HG03442 (cell line): ENCODE measurements at regions not wholly inside any gene's neighbourhood (a gene's known extent, or its start where the extent isn't known, plus 50 kb on each side); places are given as distances from the start of the nearest gene placed in this dataset.

Experiments used
- ATAC-seq: cut with Tn5 transposase; IDR thresholded peaks from one replicate; pipeline ENCODE4 v1.9.1; 2021; ENCODE audit warnings: mild to moderate bottlenecking, moderate library complexity; ENCODE audit not compliant: unreplicated experiment

DNA sequence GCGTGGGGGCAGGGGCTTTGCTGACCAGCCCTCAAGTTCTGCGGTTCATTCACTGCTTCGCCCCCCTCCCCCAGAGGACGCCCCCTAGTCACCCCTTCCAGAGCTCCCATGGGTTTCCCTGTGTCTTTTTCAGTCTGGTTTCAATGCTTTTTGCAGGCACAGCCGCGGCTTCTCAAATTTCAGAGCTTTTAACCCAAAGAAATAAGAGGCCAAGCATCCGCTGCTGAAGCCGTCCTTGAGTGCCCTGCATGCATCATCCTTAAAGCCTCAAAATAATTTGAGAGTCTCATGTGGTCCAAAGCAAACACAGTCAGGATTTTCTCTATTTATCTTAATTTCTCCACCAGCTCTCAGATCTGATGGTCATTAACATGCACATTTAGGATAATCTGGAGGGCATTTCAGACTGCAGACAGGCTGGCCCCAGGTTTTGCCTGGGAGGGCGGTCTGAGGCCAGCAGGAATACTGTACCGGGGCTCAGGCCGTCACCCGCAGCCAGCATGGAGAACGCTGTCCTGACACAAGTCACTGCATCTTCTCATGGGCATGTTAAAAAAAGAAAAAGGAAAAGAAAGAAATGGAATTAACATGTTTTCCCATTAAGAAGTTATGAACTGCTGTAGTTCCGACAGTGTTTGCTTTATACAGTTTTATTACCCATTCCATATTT, 420.8 kb upstream of the IRX4 start:
- no peak for ATAC-seq

DNA sequence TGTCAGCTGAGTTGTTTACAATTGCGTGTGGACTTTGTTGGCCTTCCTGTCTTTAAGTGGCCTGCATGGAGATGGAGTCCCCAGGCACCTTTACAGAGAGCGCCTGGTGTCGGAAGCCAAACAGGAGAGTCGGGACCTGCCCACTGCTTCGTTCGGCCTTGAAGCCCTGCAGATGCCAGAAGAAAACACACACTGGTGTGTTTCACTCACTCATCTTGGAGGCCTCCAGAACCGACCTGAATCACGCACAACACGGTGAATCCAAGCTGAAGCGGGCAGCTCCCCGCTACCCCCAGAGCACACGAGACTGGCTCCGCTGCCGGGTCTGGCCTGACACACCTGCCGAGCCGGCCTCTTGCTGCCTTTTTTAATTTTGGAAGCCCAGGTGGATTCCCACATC, 419.4 kb upstream of the IRX4 start:
- ATAC-seq, result no peak

DNA sequence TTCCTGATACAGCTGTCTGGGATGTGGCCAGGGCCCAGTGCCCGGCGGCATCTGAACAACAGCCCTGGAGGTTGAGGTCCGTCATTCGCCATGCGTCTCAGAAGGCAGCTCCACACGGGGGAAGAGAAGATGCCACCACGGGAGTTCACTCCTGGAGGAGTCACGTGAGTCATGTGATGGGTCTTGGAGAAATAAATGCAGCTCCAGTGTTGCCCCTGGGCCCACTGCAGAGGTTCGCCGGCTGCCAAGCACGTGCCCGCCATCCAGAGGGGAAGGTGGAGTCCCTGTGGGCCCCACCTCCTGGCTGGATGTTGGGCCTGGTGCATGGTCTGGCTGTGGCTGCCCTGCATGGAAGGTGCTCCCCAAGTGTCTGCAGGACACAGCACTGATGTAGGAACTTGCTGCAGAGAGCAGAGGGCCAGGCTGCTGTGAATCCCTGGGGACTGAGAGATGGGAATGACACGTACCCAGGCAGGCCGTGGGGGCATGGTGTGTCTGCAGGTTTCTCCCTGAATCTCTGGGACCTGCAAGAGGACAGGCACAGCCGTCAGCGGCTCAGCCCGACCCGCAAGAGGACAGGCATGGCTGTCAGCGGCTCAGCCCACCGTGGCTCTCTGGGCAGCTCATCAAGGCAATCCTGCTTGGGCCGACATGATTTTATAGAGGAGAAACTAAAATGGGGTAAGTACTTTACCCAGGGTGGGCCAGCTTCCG, 418.3 kb upstream of the IRX4 start:
- ATAC-seq, result no peak

DNA sequence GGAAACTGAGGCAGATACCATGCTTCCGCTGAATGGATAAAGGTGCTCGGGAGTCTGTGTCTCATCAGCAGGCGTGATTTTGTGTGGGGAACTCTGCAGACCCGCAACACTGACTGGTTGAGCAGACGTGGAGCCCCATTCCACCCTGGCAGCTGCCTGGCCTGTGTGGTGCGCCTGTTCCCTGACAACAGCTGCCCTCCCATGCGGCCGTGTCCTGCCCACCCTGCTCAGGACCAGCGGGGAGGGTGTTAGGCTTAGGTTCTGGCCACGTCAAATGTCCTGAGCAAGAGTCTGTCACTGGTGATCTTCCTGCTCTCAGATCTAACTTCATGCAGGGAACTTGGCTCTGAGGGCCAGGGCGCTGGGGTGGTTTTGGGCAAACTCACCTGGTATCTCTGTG, 417.7 kb upstream of the IRX4 start:
- ATAC-seq, result no peak

DNA sequence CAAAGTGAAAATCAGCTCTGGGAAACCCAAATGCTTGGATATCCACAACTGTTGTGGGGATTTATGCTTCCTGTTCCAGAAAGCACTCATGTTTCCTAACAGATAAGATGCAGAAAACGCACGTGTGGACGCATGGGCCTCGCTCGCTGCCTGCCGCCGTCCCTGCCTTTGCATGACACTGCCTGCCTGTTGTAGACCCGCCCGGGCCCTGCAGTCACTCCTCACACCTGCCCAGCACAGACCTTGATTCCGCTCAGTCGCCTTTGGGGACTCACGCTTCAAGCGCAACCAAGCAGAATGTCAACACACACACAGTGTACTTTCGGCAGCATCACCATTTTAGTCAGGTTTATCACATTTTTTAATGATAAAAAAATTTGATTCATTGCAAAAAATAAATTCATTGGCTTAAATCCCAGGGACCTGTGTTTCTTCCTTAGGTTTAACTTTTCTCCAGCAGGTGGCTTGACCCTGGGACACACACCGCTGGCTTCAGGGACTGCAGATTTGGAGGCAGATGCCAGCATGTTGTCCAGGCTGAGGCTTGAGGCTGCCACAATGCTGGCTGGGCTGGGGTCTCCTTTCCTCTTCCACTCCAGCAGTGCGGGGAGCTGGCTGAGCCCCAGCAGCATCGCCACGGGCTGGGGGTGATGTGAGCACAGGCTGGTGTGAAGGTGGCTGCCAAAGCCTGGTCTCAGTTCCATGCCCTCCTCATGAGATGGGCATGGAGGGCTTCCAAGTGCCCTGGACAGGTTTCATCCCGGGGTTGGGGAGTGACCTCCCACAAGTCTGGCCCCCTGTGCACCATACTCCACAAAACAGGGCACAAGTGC, 416.9 kb upstream of the IRX4 start:
- no peak for ATAC-seq

DNA sequence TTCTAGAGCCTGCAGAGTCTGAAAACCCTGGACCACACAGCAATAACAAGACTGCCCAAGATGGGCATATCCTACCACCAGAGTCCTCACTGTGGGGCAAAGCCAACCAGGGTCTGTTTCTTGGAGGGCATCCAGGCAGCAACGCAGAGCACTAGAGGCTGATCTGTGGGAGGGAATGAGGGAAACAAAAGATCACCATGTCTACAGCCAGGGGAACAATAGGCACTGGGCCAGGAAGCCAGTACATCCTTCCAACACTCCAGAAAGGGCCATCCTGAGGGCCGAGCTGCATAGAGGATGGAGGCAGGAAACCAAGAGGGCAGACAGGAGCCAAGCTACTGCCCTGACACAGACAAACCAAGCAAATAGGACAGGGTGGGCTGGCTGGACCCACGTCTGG, 416.1 kb upstream of the IRX4 start:
- no peak for ATAC-seq

DNA sequence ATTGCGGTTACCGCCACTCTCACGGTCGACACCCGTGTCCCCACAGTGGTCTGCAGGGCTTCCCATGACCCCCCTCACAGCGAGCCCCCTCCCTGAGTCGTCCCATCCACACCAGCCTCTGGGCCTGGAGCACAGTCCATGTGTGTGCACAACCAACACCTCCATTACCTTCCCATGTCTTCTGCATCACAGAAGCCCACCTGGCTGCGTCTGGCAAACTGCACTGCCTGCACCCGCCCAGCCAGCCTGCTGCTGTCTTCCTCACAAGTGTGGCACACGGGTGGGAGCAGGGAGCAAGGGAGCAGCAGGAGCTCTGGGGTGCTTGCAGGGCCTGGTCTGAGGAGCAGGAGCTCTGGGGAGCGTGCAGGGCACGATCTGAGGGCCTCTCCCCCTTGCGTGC, 415.3 kb upstream of the IRX4 start:
- ATAC-seq, result no peak

DNA sequence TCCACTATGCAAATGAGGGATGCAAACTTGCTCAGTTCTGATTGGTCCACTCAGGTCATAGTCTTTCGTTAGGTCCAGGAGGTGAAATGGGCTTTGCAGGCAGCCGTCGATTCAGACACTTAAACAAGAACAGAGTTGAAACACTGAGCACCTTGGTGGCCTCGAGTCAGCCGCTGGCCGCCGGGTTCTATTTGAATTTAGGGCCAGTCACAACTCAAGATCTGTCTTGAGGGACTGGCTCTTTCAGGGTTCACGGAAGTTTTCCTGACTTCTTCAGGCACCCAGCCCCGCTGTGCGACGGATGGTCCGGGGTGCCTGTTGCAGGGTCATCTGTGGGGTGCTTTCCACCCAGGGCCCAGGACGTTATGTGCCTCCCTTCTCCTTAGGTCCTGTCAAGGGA, 412.8 kb upstream of the IRX4 start:
- no peak for ATAC-seq

DNA sequence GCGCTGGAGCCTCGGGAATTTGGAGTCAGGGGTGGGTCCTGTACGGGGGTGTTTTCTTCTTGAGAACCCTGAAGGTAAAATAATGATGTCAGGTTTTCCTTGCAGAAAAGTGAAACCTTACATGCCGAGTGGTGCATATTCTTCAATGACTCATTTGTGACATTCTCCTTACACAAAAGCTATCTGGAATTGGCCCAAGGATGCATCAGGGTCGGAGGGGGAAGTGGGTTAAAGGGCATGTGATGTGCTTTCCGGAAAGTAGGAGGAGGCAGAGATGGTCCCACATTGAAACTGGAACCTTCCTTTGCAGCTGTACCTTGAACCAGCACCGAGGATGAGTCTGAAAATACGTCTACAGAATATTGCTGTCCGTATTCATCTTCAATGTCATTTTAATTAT, 411.2 kb upstream of the IRX4 start:
- no peak for ATAC-seq

DNA sequence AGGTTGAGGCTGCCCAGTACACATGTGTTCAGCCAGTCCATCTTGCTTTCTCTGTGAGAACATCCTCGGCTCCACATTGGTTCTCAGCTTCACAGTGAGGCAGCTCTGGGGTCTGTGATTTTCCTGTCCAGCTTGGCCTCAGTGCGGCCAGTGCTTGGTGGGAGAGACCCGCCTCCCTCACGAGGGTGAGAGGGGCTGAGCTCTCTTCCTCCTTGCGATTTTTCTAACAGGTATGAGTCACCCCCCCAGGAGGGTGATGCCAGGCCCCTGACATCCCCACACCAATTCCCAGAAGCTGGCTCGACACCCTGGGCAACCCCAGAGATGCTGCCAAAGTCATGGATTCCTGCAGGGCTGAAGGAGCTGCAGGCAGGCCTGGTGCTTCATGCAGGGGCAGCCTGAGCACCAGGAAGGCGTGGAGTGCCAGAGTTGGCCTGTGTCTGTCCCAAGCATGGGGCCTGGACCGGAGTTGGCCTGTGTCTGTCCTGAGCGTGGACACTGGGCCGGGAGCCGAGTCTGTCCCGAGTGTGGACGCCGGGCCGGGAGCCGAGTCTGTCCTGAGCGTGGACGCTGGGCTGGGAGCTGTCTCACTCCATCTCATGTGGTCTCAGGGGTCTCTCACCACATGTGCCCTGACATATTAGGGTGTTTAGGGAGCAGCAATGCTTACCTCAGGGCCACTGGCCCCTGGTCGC, 408.6 kb upstream of the IRX4 start:
- ATAC-seq, result no peak

DNA sequence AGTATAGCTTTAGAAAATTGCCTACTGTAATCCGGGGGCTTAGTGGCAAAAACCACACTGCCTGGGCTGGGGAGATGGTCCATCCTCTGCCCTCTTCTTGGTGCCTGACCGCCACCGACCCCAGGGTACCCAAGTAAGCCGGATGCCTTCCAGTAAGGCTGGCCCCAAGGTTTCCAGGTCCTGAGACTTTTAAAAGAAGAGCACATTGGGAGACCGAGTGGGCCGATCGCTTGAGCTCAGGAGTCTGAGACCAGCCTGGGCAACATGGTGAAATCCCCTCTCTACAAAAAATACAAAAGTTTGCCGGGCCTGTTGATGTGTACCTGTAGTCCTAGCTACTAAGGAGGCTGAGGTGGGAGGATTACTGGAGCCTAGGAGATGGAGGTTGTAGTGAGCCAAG, 406.7 kb upstream of the IRX4 start:
- no peak for ATAC-seq

DNA sequence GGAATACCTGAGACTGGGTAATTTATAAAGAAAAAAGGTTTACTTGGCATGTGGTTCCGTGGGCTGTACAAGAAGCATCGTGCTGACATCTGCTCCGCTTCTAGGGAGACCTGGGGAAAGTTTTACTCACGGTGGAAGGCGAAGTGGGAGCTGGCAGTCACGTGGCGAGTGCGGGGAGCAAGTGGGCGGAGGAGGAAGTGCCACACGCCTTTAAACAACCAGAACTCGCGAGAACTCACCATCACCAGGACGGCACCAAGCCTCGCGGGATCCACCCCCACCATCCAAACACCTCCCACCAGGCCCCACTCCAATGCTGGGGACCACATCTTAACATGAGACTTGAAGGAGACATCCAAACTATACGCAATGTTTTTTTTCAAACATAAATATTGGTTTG, 406.2 kb upstream of the IRX4 start:
- ATAC-seq, result no peak

DNA sequence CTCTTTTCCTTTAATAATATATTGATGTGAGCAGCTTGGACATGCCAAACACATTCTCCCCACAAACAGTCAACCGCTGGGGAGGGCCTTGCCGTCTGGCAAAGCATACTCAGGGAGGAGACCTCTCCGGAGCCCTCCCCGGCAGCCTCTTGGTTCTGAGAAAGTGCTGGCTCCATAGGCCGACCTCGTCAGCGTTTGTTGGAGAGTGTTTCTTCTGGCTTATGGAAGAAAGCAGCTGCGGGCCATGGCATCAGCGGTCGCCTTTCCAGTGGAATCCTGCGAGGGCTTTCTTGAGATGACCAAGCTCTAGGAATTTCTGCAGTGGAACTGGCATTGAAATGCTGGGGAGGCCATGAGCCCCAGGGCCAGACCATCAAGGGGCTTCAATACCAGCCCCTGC, 405.7 kb upstream of the IRX4 start:
- no peak for ATAC-seq

DNA sequence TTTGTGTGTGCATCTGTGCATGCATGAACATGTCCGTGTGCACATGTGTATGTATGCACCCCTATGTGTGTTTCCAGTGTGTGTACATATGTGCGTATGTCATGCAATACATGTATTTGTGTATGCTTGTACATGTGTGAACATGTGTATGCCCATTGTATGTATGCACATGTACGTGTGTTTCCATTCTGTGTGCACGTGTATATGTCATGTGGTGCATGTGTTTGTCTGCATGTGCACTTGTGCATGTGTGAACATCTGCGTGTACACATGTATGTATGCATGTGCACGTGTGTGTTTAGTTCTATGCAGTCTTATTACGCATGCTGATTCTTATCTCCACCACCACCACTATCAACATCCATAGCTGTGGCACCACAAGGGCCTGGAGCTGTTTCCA, 403.5 kb upstream of the IRX4 start:
- no peak for ATAC-seq

DNA sequence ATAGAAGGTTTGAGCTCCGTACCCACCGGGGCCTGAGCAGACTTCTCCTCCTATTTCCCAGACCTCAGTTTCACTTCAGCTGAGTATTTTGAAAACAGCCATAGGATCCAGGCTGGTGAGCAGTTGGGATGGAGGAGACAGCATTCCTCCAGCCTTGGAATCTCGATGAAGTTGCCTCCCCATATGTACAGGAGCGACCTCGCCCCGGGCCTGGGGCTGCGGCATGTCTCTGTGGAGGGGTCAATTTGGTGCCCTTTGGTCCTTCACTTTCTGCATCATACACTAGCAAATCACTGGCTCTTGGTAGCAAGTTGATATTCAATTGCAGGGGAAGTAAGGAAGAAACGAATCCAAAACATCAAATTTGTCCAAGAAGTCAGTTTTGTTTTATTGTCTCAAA, 402.0 kb upstream of the IRX4 start:
- no peak for ATAC-seq

DNA sequence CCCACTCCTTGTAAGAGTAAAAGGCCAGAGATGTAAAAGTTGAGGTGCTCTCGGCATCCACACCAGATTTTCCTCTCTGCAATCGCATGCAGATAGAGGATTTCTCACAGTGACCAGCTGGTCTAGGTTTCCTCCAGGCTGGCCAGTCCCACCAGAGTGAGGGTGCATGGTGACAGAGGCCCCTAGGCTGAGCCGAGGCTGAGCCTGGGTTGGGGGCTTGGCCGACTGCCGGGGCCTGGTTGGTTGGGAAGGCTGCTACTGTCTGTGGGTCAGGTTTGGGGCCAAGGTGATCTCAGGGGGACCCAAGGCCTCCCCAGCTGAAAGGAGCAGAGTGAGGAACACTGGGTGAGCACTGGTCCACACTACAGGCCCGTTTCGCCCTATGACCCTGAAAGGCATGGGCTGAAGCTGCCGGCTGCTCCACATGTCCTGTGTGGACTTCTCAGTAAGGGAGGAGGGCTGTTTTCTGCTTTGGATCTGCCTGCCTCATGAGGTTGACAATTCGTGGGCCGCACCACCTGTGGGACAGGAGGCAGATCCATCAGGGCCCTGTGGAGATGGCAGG, 400.8 kb upstream of the IRX4 start:
- no peak for ATAC-seq

DNA sequence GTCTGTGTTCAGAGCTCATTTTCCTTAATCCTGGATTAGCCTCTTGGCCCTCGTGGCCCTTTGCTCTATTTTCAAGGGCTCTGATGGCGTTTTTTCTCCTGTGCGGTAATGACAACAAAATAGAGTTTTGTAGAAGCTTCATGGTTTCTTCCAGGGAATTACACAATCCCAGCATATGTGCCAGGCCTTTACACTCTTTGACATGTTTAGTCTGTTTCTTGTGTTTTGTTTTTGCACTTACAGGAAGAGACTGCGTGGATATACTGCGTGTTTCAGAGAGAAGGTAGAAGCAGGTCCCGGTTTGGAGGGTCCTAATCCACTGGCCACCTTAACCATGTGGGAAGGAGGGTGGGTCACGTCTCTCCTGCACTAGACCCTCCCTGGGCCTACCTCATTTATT, 400.2 kb upstream of the IRX4 start:
- no peak for ATAC-seq

DNA sequence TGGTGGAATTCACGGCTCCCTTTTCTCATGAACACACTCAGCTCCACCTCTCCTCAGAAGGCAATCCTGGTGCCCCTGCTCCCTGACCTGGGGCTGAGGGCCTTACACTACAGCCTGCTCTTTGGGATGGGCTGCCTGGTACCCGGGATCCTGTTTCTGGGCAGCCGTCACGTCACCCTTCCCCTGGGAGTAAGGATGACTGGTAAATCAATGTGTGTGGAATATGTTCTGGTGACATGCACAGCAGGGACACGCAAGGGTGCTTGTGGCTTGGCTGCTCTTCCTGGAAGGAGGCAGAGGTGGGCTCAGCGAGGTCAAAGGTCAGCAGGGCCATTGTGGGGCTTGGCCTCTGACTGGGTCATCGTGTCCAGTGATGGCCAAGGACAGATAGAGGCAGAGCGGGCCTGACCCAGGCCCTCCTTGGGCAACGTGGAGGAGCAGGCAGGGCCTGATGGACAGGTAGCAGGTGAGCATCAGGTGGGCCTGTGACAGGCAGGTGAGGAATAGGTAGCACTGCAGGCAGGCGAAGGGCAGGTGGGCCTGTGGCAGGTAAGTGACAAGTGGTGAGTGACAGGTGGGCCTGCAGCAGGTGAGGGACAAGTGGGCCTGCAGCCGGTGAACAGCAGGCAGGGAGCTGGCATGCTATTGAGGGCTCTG, 399.4 kb upstream of the IRX4 start:
- no peak for ATAC-seq

DNA sequence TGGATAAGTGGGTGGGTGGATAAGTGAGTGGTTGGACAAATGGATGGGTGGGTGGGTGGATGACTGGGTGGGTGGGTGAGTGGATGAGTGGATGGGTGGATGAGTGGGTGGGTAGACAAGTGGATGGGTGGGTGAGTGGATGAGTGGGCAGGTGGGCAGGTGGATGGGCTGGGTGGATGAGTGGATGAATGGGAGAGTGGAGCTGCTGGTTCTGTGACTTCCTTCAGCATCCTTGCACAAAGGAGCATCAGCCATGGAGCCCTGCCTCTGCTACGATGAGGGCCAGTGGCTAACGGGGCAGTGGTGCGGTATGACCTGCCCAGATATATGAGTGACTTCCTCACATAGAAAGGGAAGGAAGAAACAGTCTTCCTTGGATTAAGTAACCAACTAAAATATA, 398.7 kb upstream of the IRX4 start:
- no peak for ATAC-seq

DNA sequence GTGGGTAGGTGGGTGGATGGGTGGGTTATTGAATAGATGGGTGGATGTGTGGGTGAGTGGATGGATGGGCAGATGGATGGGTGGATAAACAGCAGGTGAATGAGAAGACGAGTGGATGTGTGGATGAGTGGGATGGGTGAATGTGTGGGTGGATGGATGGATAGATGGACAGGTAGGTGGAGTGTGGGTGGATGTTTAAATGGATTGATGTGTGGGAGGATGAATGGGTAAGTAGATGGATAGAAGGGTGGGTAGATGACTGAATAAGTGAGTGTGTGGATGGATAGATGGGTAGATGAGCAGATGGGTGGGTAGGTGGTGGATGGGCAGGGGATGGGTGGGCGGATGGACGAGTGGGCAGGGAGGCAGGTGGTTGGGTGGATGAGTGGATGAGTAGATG, 397.6 kb upstream of the IRX4 start:
- no peak for ATAC-seq
